ENCODE measurements at regions not wholly inside any gene's neighbourhood (a gene's known extent, or its start where the extent isn't known, plus 50 kb on each side); places are given as distances from the start of the nearest gene placed in this dataset.

DNA sequence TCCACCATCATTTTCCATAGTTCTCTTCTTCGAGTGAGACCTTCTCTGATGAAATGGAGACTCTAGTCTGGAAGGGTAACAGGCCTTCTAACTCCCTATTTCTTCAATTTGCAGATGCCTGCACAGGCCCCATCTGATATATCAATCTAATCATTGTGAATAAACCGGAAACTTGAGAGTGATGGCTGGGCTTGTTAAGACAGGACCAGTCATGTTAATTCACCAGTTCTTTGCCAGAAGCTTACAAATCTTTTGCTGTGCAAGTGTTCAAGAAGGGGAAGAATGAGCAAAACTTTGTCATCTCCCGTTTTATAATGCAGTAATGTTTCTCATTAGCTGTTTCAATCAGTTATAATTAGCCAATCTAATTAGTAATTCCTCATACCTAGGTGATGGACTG is 1561.3 kb upstream of the GOT2 start:
- TF ChIP-seq POLR2AphosphoS5 (IDR thresholded peaks at IDR 0.05) (no peak), POLR2A (IDR thresholded peaks at IDR 0.05) (no peak)
- TF ChIP-seq, protein P1, sequence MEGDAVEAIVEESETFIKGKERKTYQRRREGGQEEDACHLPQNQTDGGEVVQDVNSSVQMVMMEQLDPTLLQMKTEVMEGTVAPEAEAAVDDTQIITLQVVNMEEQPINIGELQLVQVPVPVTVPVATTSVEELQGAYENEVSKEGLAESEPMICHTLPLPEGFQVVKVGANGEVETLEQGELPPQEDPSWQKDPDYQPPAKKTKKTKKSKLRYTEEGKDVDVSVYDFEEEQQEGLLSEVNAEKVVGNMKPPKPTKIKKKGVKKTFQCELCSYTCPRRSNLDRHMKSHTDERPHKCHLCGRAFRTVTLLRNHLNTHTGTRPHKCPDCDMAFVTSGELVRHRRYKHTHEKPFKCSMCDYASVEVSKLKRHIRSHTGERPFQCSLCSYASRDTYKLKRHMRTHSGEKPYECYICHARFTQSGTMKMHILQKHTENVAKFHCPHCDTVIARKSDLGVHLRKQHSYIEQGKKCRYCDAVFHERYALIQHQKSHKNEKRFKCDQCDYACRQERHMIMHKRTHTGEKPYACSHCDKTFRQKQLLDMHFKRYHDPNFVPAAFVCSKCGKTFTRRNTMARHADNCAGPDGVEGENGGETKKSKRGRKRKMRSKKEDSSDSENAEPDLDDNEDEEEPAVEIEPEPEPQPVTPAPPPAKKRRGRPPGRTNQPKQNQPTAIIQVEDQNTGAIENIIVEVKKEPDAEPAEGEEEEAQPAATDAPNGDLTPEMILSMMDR (IDR thresholded peaks at IDR 0.05): no peak
